GM21526 (cell line): ENCODE measurements at regions not wholly inside any gene's neighbourhood (a gene's known extent, or its start where the extent isn't known, plus 50 kb on each side); places are given as distances from the start of the nearest gene placed in this dataset.

Experiments used
- ATAC-seq: cut with Tn5 transposase; IDR thresholded peaks from one replicate; pipeline ENCODE4 v1.9.1; 2021; ENCODE audit warnings: moderate library complexity; ENCODE audit not compliant: unreplicated experiment, low FRiP score

- no peak for ATAC-seq
Measured at GRCh38 chr18:5646739-5647138, 102.9 kb upstream of the EPB41L3 start.

GRCh38 chr18:5643288-5643687 is 99.5 kb upstream of the EPB41L3 start:
- ATAC-seq = no peak

GRCh38 chr18:5640939-5641338 is 97.1 kb upstream of the EPB41L3 start:
- no peak for ATAC-seq

GRCh38 chr18:5639131-5639530 is 95.3 kb upstream of the EPB41L3 start:
- no peak for ATAC-seq

GRCh38 chr18:5632041-5632440 is 88.2 kb upstream of the EPB41L3 start:
- no peak for ATAC-seq

- ATAC-seq = no peak
Measured at GRCh38 chr18:5630900-5631413, 87.2 kb upstream of the EPB41L3 start.

GRCh38 chr18:5630057-5630899 is 86.5 kb upstream of the EPB41L3 start:
- ATAC-seq = peak; percentile 83

- ATAC-seq = no peak
Measured at GRCh38 chr18:5628512-5629255, 84.9 kb upstream of the EPB41L3 start.

- ATAC-seq = no peak
Measured at GRCh38 chr18:5627776-5628511, 84.1 kb upstream of the EPB41L3 start.

- ATAC-seq = no peak
Measured at GRCh38 chr18:5626130-5626880, 82.5 kb upstream of the EPB41L3 start.

GRCh38 chr18:5625076-5625475 is 81.3 kb upstream of the EPB41L3 start:
- no peak for ATAC-seq

GRCh38 chr18:5622905-5623304 is 79.1 kb upstream of the EPB41L3 start:
- no peak for ATAC-seq

GRCh38 chr18:5620289-5620688 is 76.5 kb upstream of the EPB41L3 start:
- no peak for ATAC-seq

- no peak for ATAC-seq
Measured at GRCh38 chr18:5619376-5619775, 75.6 kb upstream of the EPB41L3 start.

- ATAC-seq = no peak
Measured at GRCh38 chr18:5618047-5618688, 74.4 kb upstream of the EPB41L3 start.

GRCh38 chr18:5611221-5611620 is 67.4 kb upstream of the EPB41L3 start:
- ATAC-seq = no peak

GRCh38 chr18:5608846-5609245 is 65.0 kb upstream of the EPB41L3 start:
- ATAC-seq = no peak

- ATAC-seq = no peak
Measured at GRCh38 chr18:5606951-5607350, 63.2 kb upstream of the EPB41L3 start.

- ATAC-seq = no peak
Measured at GRCh38 chr18:5604778-5605177, 61.0 kb upstream of the EPB41L3 start.

GRCh38 chr18:5603153-5603552 is 59.4 kb upstream of the EPB41L3 start:
- ATAC-seq = no peak
